GM13976 (cell line): ENCODE measurements at regions not wholly inside any gene's neighbourhood (a gene's known extent, or its start where the extent isn't known, plus 50 kb on each side); places are given as distances from the start of the nearest gene placed in this dataset.

Experiments
- DNase-seq: peaks from one replicate; pipeline ENCODE4 v3.0.0; 2012; ENCODE audit warnings: low spot score
- CTCF ChIP-seq: IDR thresholded peaks from 2 replicates; pipeline ENCODE4 v1.5.1; 2012; ENCODE audit warnings: borderline replicate concordance, mild to moderate bottlenecking; ENCODE audit not compliant: insufficient read depth; ENCODE audit errors: extremely low read depth, missing control alignments, control extremely low read depth
- in situ Hi-C: fragments of 300-500 bp; cut with MboI; formaldehyde crosslinking; loops from one replicate; pipeline ENCODE4 v1.12.0; 2022; ENCODE audit warnings: low sequenced_read_pairs, mixed read lengths, inconsistent platforms; ENCODE audit not compliant: unreplicated experiment

GRCh38 chr18:41216341-41217003 is 738.6 kb upstream of the PIK3C3 start:
- in situ Hi-C loops, result no loop called here
- no peak for DNase-seq
- TF ChIP-seq CTCF, result no peak

DNA sequence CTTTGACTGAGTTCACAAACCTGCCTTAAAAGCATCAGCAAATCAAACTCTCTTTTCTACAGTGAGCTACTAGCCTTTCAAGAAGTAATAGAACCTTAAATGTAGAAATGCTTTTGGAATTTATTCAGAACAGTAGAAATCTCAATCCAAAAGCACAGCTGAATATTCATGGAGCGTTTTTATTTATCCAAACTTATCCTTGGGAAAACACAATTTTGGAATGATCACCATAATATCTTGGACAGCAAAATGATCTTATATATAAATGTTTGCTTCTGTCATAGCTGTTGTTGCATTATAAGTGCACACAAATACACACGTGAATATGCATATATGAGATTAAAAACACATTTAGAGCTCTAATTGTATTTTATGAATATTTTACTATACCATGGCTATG is 747.3 kb upstream of the PIK3C3 start:
- TF ChIP-seq CTCF, result no peak
- in situ Hi-C loops, result no loop called here
- no peak for DNase-seq

DNA sequence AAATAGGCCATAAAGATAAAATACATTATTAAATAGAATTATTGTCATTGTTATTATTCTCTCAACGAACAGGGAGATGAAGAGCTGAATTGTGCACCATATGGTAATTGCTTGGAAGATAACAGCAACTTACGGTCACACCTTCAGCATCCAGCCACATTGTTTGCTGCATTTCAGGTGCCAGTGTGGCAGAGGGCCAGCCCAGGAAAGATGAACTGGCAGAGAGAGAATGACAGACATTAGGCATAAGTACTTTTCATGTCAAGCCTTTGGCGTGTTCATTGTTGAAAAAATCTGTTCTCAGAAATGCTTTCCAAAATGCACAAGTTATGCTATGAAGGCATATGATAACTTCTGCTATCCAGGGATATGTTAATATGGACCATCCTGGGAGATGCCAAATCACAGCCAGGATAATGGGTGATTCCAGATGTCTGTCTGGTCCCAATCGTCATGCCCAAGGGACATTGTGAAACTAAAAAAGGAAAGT is 748.6 kb upstream of the PIK3C3 start:
- no peak for DNase-seq

GRCh38 chr18:41199212-41199611 is 755.8 kb upstream of the PIK3C3 start:
- no peak for TF ChIP-seq CTCF
- no peak for DNase-seq
- in situ Hi-C loops, result no loop called here

More for the DNA sequence above, 748.6 kb upstream of the PIK3C3 start:
- no peak for TF ChIP-seq CTCF
- in situ Hi-C loops, result no loop called here

- TF ChIP-seq CTCF, result no peak
- in situ Hi-C loops, result no loop called here
- DNase-seq, result no peak
Observed at GRCh38 chr18:41197967-41198366, 757.1 kb upstream of the PIK3C3 start.

DNA sequence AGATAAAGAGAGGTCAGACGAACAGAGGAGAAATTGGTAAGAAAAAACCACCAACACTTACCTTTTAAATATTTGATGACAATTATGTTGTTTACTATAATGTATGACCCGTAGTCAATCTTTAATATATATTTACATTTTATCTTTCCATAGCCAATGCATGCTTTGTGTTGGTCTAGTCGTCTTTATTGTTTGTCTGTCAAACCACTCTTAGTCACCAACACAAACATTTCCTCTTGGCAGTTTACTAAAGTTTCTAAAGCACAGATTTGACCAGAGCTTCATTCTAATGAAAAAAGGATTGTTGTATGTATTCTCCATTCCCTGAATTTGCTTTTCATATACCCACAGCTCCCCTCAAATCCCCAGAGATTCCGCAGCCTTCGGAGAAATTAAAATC is 784.7 kb upstream of the PIK3C3 start:
- TF ChIP-seq CTCF, result no peak
- no peak for DNase-seq
- in situ Hi-C loops, result no loop called here
